OCI-LY3 (cell line): ENCODE measurements at regions not wholly inside any gene's neighbourhood (a gene's known extent, or its start where the extent isn't known, plus 50 kb on each side); places are given as distances from the start of the nearest gene placed in this dataset.

Source experiments
- H2AFZ ChIP-seq: fragments of 200-600, 300-600 bp; shearing (Covaris generic); 2 replicates; pipeline ENCODE4 v1.6.0; 2014; ENCODE audit warnings: antibody characterized with exemption, low read depth, low read length
- H3K27ac ChIP-seq: fragments of 200-600, 300-600 bp; sonication (generic); 2 replicates; pipeline ENCODE4 v1.5.1; 2014; ENCODE audit warnings: mild to moderate bottlenecking, low read length, moderate library complexity, mixed read lengths
- H3K27me3 ChIP-seq: fragments of 200-600, 300-600 bp; sonication (generic); 2 replicates; pipeline ENCODE4 v1.6.1; 2014; ENCODE audit warnings: low read depth, low read length, mixed read lengths
- H3K36me3 ChIP-seq: fragments of 200-600, 300-600 bp; sonication (generic); replicated peaks from 2 replicates; pipeline ENCODE3; 2014; ENCODE audit warnings: low read depth, low read length, mixed read lengths
- H3K4me1 ChIP-seq: fragments of 300-600, 200-600 bp; sonication (generic); 2 replicates; pipeline ENCODE4 v1.6.1; 2014; ENCODE audit warnings: low read length, mixed read lengths
- H3K4me2 ChIP-seq: fragments of 200-600, 300-600 bp; sonication (generic); 2 replicates; pipeline ENCODE4 v1.6.1; 2014; ENCODE audit warnings: low read length, mixed read lengths
- H3K4me3 ChIP-seq: fragments of 300-600, 200-600 bp; sonication (generic); 2 replicates; pipeline ENCODE4 v1.5.1; 2014; ENCODE audit warnings: antibody characterized with exemption, mild to moderate bottlenecking, low read length, moderate library complexity
- H3K79me2 ChIP-seq: fragments of 300-600, 200-600 bp; shearing (Covaris generic); 2 replicates; pipeline ENCODE4 v1.6.1; 2014; ENCODE audit warnings: mild to moderate bottlenecking, low read length, mixed read lengths
- H3K9ac ChIP-seq: fragments of 300-600, 200-600 bp; shearing (Covaris generic); 2 replicates; pipeline ENCODE4 v1.6.0; 2014; ENCODE audit warnings: mild to moderate bottlenecking, low read length, moderate library complexity
- H3K9me3 ChIP-seq: fragments of 200-600, 300-600 bp; shearing (Covaris generic); 2 replicates; pipeline ENCODE4 v1.6.1; 2014; ENCODE audit warnings: low read length, mixed read lengths; ENCODE audit not compliant: insufficient read depth
- H4K20me1 ChIP-seq: fragments of 200-600, 300-600 bp; sonication (generic); 2 replicates; pipeline ENCODE4 v1.6.1; 2016; ENCODE audit warnings: low read length, mixed read lengths; ENCODE audit not compliant: insufficient read depth
- CTCF ChIP-seq: fragments of 200-600, 300-600 bp; sonication (generic); IDR thresholded peaks from 2 replicates; pipeline ENCODE4 v1.5.1; 2014; ENCODE audit warnings: antibody characterized with exemption, low read length, low read depth
- EZH2phosphoT487 ChIP-seq: fragments of 200-600 bp; shearing (Covaris generic); IDR thresholded peaks from 2 replicates; pipeline ENCODE4 v1.6.1; 2018; ENCODE audit warnings: antibody characterized with exemption, mixed run types, low read depth

GRCh38 chr13:53759016-53759415 lies 730.4 kb downstream of the OLFM4 start:
- no peak overlapping the region for H3K4me3 ChIP-seq
- no peaks in the 10 kb centered on the region for H4K20me1 ChIP-seq
- no peaks in the 10 kb centered on the region for H3K27me3 ChIP-seq
- H3K4me1 ChIP-seq, result no peaks in the 10 kb centered on the region
- H3K36me3 ChIP-seq, result no peaks in the 10 kb centered on the region
- no peaks in the 10 kb centered on the region for H3K79me2 ChIP-seq
- no peak overlapping the region for H2AFZ ChIP-seq
- no peak overlapping the region for H3K9ac ChIP-seq
- no peak overlapping the region for H3K27ac ChIP-seq
- H3K4me2 ChIP-seq, result no peak overlapping the region
- TF ChIP-seq EZH2phosphoT487, result no peak
- no peak for TF ChIP-seq CTCF
- no peaks in the 10 kb centered on the region for H3K9me3 ChIP-seq

GRCh38 chr13:53775807-53776206 lies 747.2 kb downstream of the OLFM4 start:
- Histone ChIP-seq H3K79me2 (no peaks in the 10 kb centered on the region), H3K4me1 (no peaks in the 10 kb centered on the region), H4K20me1 (no peaks in the 10 kb centered on the region), H3K27ac (no peak overlapping the region), H3K4me2 (no peak overlapping the region), H3K36me3 (no peaks in the 10 kb centered on the region), H3K9me3 (peaks cover 4% of the 10 kb centered on the region; the same call in 1 of the 2 replicates), H3K9ac (no peak overlapping the region), H3K27me3 (no peaks in the 10 kb centered on the region), H2AFZ (no peak overlapping the region), H3K4me3 (no peak overlapping the region)
- TF ChIP-seq CTCF, result peak; percentile 32
- no peak for TF ChIP-seq EZH2phosphoT487

GRCh38 chr13:53778937-53779336 lies 750.3 kb downstream of the OLFM4 start:
- H2AFZ ChIP-seq, result no peak overlapping the region
- H3K4me1 ChIP-seq, result peaks cover 4% of the 10 kb centered on the region; the same call in 1 of the 2 replicates
- no peaks in the 10 kb centered on the region for H3K9me3 ChIP-seq
- no peaks in the 10 kb centered on the region for H3K27me3 ChIP-seq
- no peak overlapping the region for H3K9ac ChIP-seq
- no peak overlapping the region for H3K4me2 ChIP-seq
- no peaks in the 10 kb centered on the region for H4K20me1 ChIP-seq
- no peak overlapping the region for H3K27ac ChIP-seq
- no peaks in the 10 kb centered on the region for H3K36me3 ChIP-seq
- TF ChIP-seq EZH2phosphoT487, result no peak
- peak; percentile 61 for TF ChIP-seq CTCF
- H3K79me2 ChIP-seq, result no peaks in the 10 kb centered on the region
- no peak overlapping the region for H3K4me3 ChIP-seq

- no peak for TF ChIP-seq EZH2phosphoT487
- no peak for TF ChIP-seq CTCF
- peak overlapping the region; percentile 83 for H3K4me2 ChIP-seq
- no peaks in the 10 kb centered on the region for H3K36me3 ChIP-seq
- no peaks in the 10 kb centered on the region for H4K20me1 ChIP-seq
- H2AFZ ChIP-seq, result peak overlapping the region; percentile 94; the same call in 1 of the 2 replicates
- peaks cover 4% of the 10 kb centered on the region; the same call in 1 of the 2 replicates for H3K4me1 ChIP-seq
- no peaks in the 10 kb centered on the region for H3K27me3 ChIP-seq
- H3K9me3 ChIP-seq, result no peaks in the 10 kb centered on the region
- peak overlapping the region; percentile 71 for H3K4me3 ChIP-seq
- no peak overlapping the region for H3K27ac ChIP-seq
- no peak overlapping the region for H3K9ac ChIP-seq
- no peaks in the 10 kb centered on the region for H3K79me2 ChIP-seq
Measured at GRCh38 chr13:53781941-53782340, 753.3 kb downstream of the OLFM4 start.
